Psoas muscle (tissue), 7 donors: ENCODE measurements at regions not wholly inside any gene's neighbourhood (a gene's known extent, or its start where the extent isn't known, plus 50 kb on each side); places are given as distances from the start of the nearest gene placed in this dataset.

Experiments
- ATAC-seq, 4 donors: fragments of 200-7000 bp; cut with Tn5 transposase; one replicate each; pipeline ENCODE4 v1.9.1; 2020; ENCODE audit warnings: moderate library complexity in 3 of 4, mild to moderate bottlenecking in 2 of 4
- DNase-seq, 2 donors: peaks; one replicate each; pipeline ENCODE4 v3.0.0-alpha.2; 2020
- H3K27ac ChIP-seq: fragments of 200-600 bp; one replicate; pipeline ENCODE4 v1.8.0; 2022
- H3K27me3 ChIP-seq, 3 donors: fragments of 200-600 bp in 1 of 3; one replicate each; pipeline versions ENCODE4 v1.6.1 to v1.8.0; 2013 to 2022; ENCODE audit warnings: low read length in 2 of 3, mild to moderate bottlenecking in 2 of 3, moderate library complexity in 1 of 3; ENCODE audit not compliant: insufficient read depth in 3 of 3
- H3K36me3 ChIP-seq, 2 donors: fragments of 200-600 bp in 1 of 2; one replicate each; pipeline versions ENCODE4 v1.6.1 to v1.8.0; 2013 to 2022; ENCODE audit warnings: low read depth in 1 of 2, mild to moderate bottlenecking in 1 of 2, moderate library complexity in 1 of 2; ENCODE audit not compliant: insufficient read depth in 1 of 2
- H3K4me1 ChIP-seq: fragments of 200-600 bp; one replicate; pipeline ENCODE4 v1.8.0; 2022
- H3K4me3 ChIP-seq: fragments of 200-600 bp; one replicate; pipeline ENCODE4 v1.8.0; 2022; ENCODE audit warnings: mild to moderate bottlenecking
- H3K9me3 ChIP-seq: fragments of 200-600 bp; one replicate; pipeline ENCODE4 v1.8.0; 2022
- CTCF ChIP-seq: fragments of 200-600 bp; IDR thresholded peaks from one replicate; pipeline ENCODE4 v1.8.0; 2022; ENCODE audit warnings: antibody characterized with exemption
- WGBS, 3 donors: extraction: QIAGEN DNeasy Blood & Tissue Kit; methylation state at CpG; one replicate each; pipeline versions ENCODE4 v1.1.6 to v1.1.7; 2013; 5-methylcytosine and 5-hydroxymethylcytosine counted together
- intact Hi-C, 2 donors: fragments of 100-400 bp; cut with DNase I; formaldehyde crosslinking; loops; one replicate each; pipeline versions ENCODE4 v1.11.0 to v1.14.2; 2022
- donor health status: healthy with polysubstance abuse.
- donor health status: DM: no; HTN: no; CAD: no; lungs with moderate emphysema.
- donor health status: Bipolar disorder and iron deficiency.
- donor health status: healthy.
- donor health status: DM: yes; HTN: yes; CAD: no.
- donor health status: DM: no; HTN: no; CAD: no.
- donor health status: DM: yes; HTN: yes; CAD: no.

- Histone ChIP-seq H3K9me3 (peaks cover 9% of the 10 kb centered on the region), H3K4me1 (peaks cover 42% of the 10 kb centered on the region), H3K27me3 (no peaks in the 10 kb centered on the region), H3K4me3 (peak overlapping the region; percentile 22), H3K27ac (peak overlapping the region; percentile 84), H3K36me3 (no peaks in the 10 kb centered on the region)
- DNase-seq (peak; percentile 44 to 70), ATAC-seq (peak; percentile 80 to 94 (median 88))
- WGBS, 3 donors, result 30 to 36% (median 35%) methylated on average over 5 of the region's 5 CpGs
- no peak for TF ChIP-seq CTCF
- intact Hi-C loops, result loop anchor here in 1 of 2 donors (5.0 to 10.0 kb wide), 6 partner anchors 56 to 554 kb away; no protein-coding TSS in a partner anchor
Measured at GRCh38 chr1:56258371-56258770, 321.0 kb downstream of the PLPP3 start.

- peaks cover 42% of the 10 kb centered on the region for H3K4me1 ChIP-seq
- WGBS, 3 donors, result 30 to 61% (median 36%) methylated on average over 5 of the region's 5 CpGs
- ATAC-seq (no peak), DNase-seq (no peak)
- H3K27ac ChIP-seq, result peak overlapping the region; percentile 84
- peak overlapping the region; percentile 22 for H3K4me3 ChIP-seq
- no peak for TF ChIP-seq CTCF
- peaks cover 9% of the 10 kb centered on the region for H3K9me3 ChIP-seq
- no peaks in the 10 kb centered on the region for H3K27me3 ChIP-seq
- H3K36me3 ChIP-seq, result no peaks in the 10 kb centered on the region
- intact Hi-C loops, result loop anchor here in 1 of 2 donors (2.0 to 10.0 kb wide), 7 partner anchors 55 to 553 kb away; partner anchors contain the start of gene PLPP3
Measured at GRCh38 chr1:56257726-56258125, 321.6 kb downstream of the PLPP3 start.

- no peak for ATAC-seq
- Histone ChIP-seq H3K36me3 (no peaks in the 10 kb centered on the region), H3K4me3 (no peak overlapping the region), H3K4me1 (peaks cover 42% of the 10 kb centered on the region), H3K9me3 (peaks cover 9% of the 10 kb centered on the region), H3K27me3 (no peaks in the 10 kb centered on the region), H3K27ac (peak overlapping the region; percentile 60)
- TF ChIP-seq CTCF, result no peak
- WGBS, 3 donors, result 52 to 70% (median 59%) methylated on average over 4 of the region's 4 CpGs
- no peak for DNase-seq
- intact Hi-C loops, result loop anchor here in 1 of 2 donors (2.0 to 10.0 kb wide), 7 partner anchors 54 to 552 kb away; partner anchors contain the start of gene PLPP3
Measured at GRCh38 chr1:56256153-56257000, 323.0 kb downstream of the PLPP3 start.

- peak; percentile 88 to 93 for DNase-seq
- H3K36me3 ChIP-seq, result no peaks in the 10 kb centered on the region
- no peaks in the 10 kb centered on the region for H3K27me3 ChIP-seq
- WGBS, 3 donors, result 23 to 46% (median 26%) methylated on average over 5 of the region's 5 CpGs
- H3K9me3 ChIP-seq, result peaks cover 8% of the 10 kb centered on the region
- ATAC-seq, result peak; percentile 54 to 89 (median 86)
- intact Hi-C loops, result loop anchor here in 1 of 2 donors (2.0 to 10.0 kb wide), 7 partner anchors 53 to 551 kb away; partner anchors contain the start of gene PLPP3
- peak overlapping the region; percentile 60 for H3K27ac ChIP-seq
- TF ChIP-seq CTCF, result no peak
- peaks cover 42% of the 10 kb centered on the region for H3K4me1 ChIP-seq
- H3K4me3 ChIP-seq, result no peak overlapping the region
Measured at GRCh38 chr1:56255516-56256152, 323.7 kb downstream of the PLPP3 start.
